ENCODE measurements at regions not wholly inside any gene's neighbourhood (a gene's known extent, or its start where the extent isn't known, plus 50 kb on each side); places are given as distances from the start of the nearest gene placed in this dataset.
"Not testable (repeated sequence)": the region's sequence is repeated elsewhere in the genome, so short reads cannot be mapped to it uniquely, and the experiment has no call there.

GRCh38 chr7:98727146-98727709, 110.1 kb downstream of the NPTX2 start:
- DNase-seq (ENCODE audit: low read depth in 2 of 2) = no peak

GRCh38 chr7:98728555-98728954, 111.5 kb downstream of the NPTX2 start:
- DNase-seq (ENCODE audit: low read depth in 2 of 2) = no peak

DNA sequence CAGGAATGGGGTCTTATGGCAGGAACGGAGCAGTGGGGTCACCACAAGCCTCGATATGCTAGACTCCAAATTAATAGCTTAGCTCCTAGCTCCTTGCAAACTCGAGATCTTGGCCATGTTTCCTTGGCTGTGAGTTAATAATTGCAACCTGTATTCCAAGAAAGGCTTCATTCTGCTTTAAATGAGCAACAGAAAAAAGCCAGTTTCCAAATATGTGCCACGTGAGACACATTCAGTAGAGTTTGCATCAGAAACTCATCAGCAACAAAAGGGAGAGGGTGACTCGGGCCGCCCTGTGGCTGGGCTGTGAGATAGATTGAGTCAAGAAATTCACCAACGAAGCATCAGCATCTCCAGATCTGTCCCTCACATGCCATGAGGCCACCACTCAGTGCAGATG, 112.0 kb downstream of the NPTX2 start:
- DNase-seq (ENCODE audit: low read depth in 2 of 2) = no peak

DNA sequence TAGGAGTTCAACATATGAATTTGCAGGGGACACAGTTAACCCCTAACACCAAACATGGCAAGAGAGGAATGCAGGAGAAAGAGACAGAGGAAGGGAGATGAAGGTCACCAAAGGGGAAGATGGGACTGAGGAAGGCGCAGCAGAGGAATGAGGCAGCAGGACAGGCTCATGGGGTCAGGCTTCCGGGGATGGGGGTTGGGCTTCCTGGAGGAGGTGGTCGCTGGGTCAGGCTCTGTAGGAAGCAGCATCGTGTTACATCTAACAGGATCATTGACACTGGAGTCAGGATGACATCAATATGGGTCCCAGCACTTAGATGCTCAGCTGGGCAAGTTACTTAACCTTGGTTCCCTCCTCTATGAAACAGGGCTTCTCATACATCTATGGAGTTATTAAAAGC, 113.2 kb downstream of the NPTX2 start:
- no peak for DNase-seq (ENCODE audit: low read depth in 2 of 2)

- no peak for DNase-seq (ENCODE audit: low read depth in 2 of 2)
Observed at GRCh38 chr7:98731651-98732050, 114.6 kb downstream of the NPTX2 start.

DNA sequence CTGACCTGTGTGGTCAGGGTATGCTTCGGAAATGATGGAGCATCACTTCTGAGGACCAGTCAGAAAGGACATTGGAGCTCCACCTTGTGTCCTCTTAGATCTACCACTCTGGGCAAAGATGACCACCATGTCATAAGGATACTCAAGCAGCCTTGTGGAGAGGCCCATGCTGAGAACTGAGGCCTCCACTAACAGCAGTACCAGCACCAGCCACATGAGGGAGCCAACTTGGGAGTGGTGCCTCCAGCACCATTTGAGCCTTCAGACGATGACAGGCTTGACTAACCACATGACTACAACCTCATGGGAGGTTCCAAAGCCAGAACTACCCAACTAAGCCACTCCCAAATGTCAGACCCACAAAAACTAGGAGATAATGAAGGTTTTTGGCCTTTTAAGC, 116.0 kb downstream of the NPTX2 start:
- DNase-seq (ENCODE audit: low read depth in 2 of 2) = peak; percentile 30 to 32

- DNase-seq (ENCODE audit: low read depth in 2 of 2) = no peak
Observed at GRCh38 chr7:98735801-98736200, 118.7 kb downstream of the NPTX2 start.

- not testable (repeated sequence) for DNase-seq (ENCODE audit: low read depth in 2 of 2)
Observed at GRCh38 chr7:98736461-98736860, 119.4 kb downstream of the NPTX2 start.

DNA sequence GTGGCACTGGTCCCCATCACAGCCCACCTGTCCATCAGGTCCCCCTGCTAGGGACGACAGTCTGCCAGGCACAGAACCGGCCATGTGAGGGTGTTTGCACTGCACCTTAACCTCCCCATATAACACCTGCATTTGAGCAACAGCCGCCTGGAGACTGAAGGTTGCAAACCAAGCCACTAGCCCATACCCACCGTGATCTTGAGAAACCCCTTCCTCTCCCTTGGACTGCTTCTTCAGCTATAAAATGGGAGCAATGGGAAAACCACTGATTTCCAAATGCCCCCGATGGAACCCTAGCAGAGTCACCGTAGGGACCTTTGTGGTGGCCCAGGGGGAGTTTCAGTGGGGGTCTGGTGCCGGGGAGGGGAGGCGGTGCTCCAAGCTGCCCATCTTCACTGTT, 120.1 kb downstream of the NPTX2 start:
- DNase-seq (ENCODE audit: low read depth in 2 of 2) = no peak

GRCh38 chr7:98740643-98741042, 123.6 kb downstream of the NPTX2 start:
- no peak for DNase-seq (ENCODE audit: low read depth in 2 of 2)

DNA sequence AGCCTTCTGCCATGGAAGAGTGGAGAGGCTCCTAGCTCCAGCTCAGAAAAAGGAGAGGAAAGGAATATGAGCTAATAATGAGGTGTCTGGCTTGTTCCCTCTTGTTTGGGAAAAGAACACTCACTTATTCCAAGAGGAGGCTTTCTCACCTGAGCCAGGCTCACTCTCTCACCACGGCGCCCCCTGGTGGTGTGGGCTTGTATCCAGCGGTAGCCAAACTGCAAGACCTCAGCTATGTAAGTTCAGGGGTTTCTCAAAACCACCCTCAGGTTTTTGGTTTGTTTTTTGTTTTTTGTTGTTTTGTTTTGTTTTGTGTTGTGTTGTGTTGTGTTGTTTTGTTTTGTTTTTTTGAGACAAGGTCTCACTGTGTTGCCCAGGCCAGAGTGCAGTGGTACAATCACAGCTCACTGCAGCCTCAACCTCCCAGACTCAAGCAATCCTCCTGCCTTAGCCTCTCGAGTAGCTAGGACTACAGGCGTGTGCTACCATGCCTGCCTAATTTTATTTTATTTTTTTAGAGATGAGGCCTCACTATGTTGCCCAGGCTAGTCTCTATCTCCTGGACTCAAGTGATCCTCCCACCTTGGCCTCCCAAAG, 124.0 kb downstream of the TMEM130 start:
- DNase-seq (ENCODE audit: low read depth in 2 of 2) = peak; percentile 46 to 48

- no peak for DNase-seq (ENCODE audit: low read depth in 2 of 2)
Observed at GRCh38 chr7:98748090-98748489, 121.7 kb downstream of the TMEM130 start.

- no peak for DNase-seq (ENCODE audit: low read depth in 2 of 2)
Observed at GRCh38 chr7:98753176-98753575, 116.6 kb downstream of the TMEM130 start.

DNA sequence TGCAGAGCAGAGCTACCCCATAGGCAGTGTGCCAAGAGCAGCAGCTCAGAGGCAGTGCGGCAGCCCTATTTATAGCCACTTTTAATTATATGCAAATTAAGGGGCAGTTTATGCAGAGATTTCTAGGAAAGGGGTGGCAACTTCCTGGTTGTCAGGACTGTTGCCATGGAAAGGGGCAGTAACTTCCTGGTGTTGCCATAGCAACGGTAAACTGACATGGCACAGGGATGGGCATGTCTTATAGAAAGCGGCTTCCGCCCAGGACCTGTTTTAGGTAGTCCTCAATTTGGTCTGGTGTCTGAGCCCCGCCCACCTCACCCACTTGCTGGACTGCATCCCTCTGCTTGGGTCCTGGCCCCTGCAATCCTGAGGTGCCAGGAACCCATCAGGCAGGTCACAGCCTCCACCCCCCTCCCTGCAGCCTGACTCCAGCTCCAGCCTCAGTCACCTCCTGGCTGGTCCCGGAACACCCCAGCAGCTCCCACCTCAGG, 115.8 kb downstream of the TMEM130 start:
- no peak for DNase-seq (ENCODE audit: low read depth in 2 of 2)

DNA sequence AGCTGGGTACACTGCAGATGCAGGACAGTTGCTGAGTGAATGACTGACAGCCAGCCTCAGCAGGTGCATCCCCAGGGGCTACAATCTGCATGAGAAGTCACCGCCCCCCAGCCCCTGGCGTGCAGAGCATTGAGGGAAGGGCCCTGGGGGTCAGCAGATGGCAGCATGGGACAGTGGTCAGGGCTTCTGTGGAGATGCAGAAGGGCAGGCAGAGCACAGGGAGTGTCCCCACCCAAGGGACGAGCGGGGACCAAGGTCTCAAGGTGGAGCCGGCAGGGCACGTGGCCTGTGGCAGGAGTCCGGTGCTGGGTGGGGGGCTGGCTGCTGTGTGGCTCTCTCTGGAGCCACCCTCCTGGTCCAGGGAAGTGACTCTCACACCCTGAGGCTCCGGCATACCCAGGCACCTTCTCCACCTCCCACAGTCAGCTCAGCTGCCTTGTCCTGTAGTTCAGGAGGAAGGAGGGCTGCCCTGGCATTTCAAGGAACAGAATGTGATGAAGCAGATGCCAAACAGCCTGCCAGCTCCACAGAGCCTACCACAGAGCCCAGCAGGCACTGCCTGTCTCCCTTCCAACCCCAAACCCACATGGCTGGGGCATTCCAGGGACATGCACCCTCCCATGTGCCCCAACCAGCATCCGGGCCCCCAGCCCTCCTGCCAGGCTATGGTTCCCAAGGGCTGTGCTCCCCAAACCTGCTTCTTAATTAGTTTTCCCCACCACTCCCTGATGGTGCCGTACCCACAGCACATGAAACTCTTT, 114.5 kb downstream of the TMEM130 start:
- no peak for DNase-seq (ENCODE audit: low read depth in 2 of 2)

DNA sequence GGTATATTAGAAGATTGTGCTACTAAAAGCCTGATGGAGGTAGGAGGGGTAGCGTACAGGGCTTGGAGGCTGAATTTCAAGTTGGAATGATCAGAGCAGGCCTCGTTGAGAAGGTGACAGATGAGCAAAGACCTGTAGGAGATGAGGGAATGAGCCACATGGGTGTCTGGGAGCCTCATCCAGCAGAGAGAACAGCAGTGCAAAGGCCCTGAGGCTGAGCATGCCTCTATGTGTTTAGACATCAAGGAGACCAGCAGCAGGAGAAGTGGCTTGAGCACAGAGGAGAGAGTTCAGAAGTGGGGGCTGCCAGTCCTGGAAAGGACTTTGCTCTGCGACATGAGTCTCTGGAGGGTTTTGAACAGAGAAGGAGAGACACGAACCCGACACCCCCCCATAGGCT, 111.7 kb downstream of the TMEM130 start:
- DNase-seq (ENCODE audit: low read depth in 2 of 2) = no peak

- DNase-seq (ENCODE audit: low read depth in 2 of 2) = no peak
Observed at GRCh38 chr7:98760201-98760651, 109.6 kb downstream of the TMEM130 start.

GRCh38 chr7:98761225-98761624, 108.6 kb downstream of the TMEM130 start:
- DNase-seq (ENCODE audit: low read depth in 2 of 2) = no peak

- DNase-seq (ENCODE audit: low read depth in 2 of 2) = no peak
Observed at GRCh38 chr7:98762620-98763019, 107.2 kb downstream of the TMEM130 start.

DNA sequence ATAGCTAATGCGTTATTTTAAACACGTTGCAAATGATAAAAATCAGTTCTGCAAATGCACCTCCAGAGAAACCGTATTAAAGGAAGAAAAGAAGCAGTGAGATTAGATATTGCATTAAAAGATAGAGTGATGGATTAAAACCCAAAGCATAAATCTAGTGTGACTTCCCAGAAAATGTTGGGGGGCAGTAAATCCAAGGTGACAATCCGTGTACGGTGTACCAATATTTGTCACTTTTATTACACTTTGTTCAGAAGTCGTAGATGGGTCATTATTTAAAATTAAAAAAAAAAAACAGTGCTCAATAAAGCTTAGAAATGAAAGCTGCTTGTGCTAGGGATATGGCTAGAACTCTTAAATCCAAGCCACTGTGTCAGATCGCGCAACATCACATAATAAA, 106.4 kb downstream of the TMEM130 start:
- no peak for DNase-seq (ENCODE audit: low read depth in 2 of 2)

DNA sequence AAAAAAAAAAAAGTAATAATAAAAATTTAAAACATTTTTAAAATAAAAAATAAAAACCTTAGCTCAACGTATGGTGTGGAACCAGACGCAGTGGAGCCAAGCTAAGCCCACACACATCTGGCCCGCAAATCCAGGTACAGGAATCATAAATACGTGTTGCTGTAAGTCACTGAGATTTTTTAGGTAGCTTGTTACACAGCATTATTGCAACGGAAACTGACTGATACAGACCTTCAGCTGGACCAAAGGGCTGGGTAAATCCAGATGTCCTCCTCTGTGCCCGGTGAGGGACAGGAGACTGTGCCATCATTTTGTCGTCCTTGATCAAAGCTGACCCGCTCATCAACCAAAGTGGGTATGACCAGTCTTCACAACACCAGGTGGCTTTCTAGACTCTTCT, 104.9 kb downstream of the TMEM130 start:
- DNase-seq (ENCODE audit: low read depth in 2 of 2) = no peak

DNA sequence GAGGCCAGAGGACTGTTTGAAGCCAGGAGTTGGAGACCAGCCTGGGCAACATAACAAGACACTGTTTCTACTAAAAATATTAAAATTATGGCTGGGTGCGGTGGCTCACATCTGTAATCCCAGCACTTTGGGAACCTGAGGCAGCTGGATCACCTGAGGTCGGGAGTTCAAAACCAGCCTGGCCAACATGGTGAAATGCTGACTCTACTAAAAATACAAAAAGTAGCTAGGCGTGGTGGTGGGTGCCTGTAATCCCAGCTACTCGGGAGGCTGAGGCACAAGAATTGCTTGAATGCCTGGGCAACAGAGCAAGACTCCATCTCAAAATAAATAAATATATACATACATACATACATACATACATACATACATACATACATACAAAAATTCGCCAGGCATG, 99.7 kb downstream of the TMEM130 start:
- DNase-seq (ENCODE audit: low read depth in 2 of 2) = not testable (repeated sequence)

GRCh38 chr7:98771519-98771918, 98.3 kb downstream of the TMEM130 start:
- DNase-seq (ENCODE audit: low read depth in 2 of 2) = no peak

All from stimulated activated CD8-positive, alpha-beta memory T cell treated with anti-CD3 and anti-CD28 coated beads, Interleukin-15, amount 100 ng/mL, for 48 hours (primary cell).